Erythroblast (primary cell): ENCODE measurements at regions not wholly inside any gene's neighbourhood (a gene's known extent, or its start where the extent isn't known, plus 50 kb on each side); places are given as distances from the start of the nearest gene placed in this dataset.
"Not testable (repeated sequence)": the region's sequence is repeated elsewhere in the genome, so short reads cannot be mapped to it uniquely, and the experiment has no call there.

Source experiments
- DNase-seq, 2 experiments: peaks; one replicate each; lab custom pipeline; 2025; lab: John Stamatoyannopoulos, UW
- GATA1 ChIP-seq: IDR thresholded peaks from 2 replicates; pipeline ENCODE4 v1.6.1; 2011; ENCODE audit warnings: low read depth, mild to moderate bottlenecking, control low read depth, low read length, moderate library complexity
- POLR2A ChIP-seq: IDR thresholded peaks from 2 replicates; pipeline ENCODE4 v1.6.1; 2011; ENCODE audit warnings: mild to moderate bottlenecking, low read length

GRCh38 chr14:40685764-40686163, 920.9 kb upstream of the LRFN5 start:
- no peak for DNase-seq
- TF ChIP-seq GATA1 (no peak), POLR2A (no peak)

- no peak for TF ChIP-seq POLR2A
- TF ChIP-seq GATA1: no peak
Observed at GRCh38 chr14:40684328-40684727, 922.3 kb upstream of the LRFN5 start.

GRCh38 chr14:40682131-40682913, 924.4 kb upstream of the LRFN5 start:
- TF ChIP-seq GATA1: no peak
- no peak for TF ChIP-seq POLR2A
- DNase-seq: no peak

More at GRCh38 chr14:40684328-40684727, 922.3 kb upstream of the LRFN5 start:
- no peak for DNase-seq

GRCh38 chr14:40679256-40679655, 927.4 kb upstream of the LRFN5 start:
- no peak for TF ChIP-seq POLR2A
- no peak for TF ChIP-seq GATA1
- DNase-seq: no peak

- DNase-seq: not testable (repeated sequence)
Observed at GRCh38 chr14:40677206-40677605, 929.5 kb upstream of the LRFN5 start.

DNA sequence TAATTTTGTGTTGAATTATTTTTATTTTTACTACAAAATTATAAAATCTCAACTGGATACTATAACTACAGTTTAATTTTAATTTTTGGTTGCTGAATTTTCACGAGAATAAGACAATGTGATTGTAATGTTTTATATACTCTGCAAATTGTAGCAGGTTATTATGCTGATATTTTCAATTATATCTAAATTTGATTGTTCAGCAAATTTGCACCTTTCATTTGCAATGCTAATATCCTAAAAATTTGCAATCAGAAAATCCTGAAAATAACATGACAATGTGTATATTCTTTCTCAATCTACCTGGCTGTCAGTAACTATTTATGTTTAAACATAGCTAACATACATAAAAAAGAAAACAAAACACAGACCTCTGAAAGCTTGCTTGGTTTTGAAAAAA, 932.2 kb upstream of the LRFN5 start:
- no peak for DNase-seq
- TF ChIP-seq GATA1 (no peak), POLR2A (no peak)

GRCh38 chr14:40656311-40656710, 950.4 kb upstream of the LRFN5 start:
- DNase-seq: no peak
- TF ChIP-seq GATA1 (no peak), POLR2A (no peak)

GRCh38 chr14:40652089-40652691, 954.5 kb upstream of the LRFN5 start:
- TF ChIP-seq GATA1 (no peak), POLR2A (no peak)
- DNase-seq: no peak

- DNase-seq: no peak
- TF ChIP-seq GATA1 (no peak), POLR2A (no peak)
Observed at GRCh38 chr14:40630471-40630870, 976.2 kb upstream of the LRFN5 start.

DNA sequence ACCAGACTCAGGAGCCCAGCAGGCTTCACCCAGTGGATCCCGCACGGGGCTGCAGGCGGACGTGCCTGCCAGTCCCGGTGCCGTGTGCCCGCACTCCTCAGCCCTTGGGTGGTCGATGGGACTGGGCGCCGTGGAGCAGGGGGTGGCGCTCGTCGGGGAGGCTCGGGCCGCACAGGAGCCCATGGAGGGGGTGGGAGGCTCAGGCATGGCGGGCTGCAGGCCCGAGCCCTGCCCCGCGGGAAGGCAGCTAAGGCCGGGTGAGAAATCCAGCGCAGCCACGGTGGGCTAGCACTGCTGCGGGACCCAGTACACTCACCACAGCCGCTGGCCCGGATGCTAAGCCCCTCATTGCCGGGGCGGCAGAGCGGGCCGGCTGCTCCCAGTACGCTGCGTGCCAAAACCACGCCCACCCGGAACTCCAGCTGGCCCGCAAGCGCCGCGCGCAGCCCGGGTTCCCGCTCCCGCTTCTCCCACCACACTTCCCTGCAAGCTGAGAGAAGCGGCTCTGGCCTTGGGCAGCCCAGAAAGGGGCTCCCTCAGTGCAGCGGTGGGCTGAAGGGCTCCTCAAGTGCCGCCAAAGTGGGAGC, 977.0 kb upstream of the LRFN5 start:
- DNase-seq: not testable (repeated sequence)

- TF ChIP-seq POLR2A (no peak), GATA1 (no peak)
- DNase-seq: no peak
Observed at GRCh38 chr14:40629144-40629543, 977.5 kb upstream of the LRFN5 start.

DNA sequence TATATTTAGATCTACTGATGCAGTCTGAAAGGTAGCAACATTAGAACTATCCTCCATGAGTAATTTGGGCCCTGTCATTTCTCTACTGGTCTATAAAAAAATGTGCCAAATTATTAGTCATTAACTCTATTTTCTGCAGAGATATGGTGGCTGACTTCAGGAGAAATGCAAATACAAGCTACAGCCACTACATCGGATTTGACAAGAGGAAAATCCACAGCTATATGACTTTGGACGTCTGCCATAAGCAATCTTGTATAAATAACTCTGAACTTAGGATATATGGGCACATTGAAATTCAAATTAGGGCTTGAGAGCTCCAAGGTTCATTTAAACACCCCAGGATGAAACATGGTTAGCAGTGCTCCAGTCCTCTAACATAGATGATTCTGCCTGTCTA, 983.0 kb upstream of the LRFN5 start:
- DNase-seq: no peak
- TF ChIP-seq GATA1 (no peak), POLR2A (no peak)

DNA sequence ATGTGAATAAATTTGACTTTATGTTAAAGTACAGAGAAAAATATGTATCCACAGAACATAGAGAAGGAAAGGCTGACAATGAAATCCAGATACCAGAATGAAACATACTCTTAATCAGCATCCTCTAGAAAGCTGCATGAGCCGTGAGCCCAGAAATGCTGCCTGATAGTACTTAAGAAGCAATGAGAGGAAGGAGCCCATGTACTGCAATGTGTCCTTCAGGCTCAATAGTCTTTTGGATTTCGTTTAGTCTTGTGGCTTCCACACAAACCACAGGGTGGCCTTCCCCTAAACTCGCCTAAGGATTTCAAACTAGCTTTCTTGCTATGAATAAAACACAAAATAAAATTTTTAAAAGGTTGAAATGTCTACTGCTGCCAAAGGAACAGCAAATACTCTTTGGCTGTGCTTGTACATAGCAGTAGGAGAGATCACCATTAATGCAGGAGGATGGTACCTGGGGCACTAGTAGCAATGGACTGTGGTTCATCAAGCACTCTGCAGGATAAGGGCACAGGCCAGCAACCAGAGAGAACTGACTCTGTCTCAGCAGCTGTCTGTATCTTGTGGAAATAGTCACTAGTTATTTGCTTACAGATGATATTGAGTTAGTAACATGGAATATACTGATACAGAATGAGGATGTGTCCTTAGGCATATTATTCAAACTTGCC, 988.3 kb upstream of the LRFN5 start:
- no peak for DNase-seq
- TF ChIP-seq POLR2A (no peak), GATA1 (no peak)

DNA sequence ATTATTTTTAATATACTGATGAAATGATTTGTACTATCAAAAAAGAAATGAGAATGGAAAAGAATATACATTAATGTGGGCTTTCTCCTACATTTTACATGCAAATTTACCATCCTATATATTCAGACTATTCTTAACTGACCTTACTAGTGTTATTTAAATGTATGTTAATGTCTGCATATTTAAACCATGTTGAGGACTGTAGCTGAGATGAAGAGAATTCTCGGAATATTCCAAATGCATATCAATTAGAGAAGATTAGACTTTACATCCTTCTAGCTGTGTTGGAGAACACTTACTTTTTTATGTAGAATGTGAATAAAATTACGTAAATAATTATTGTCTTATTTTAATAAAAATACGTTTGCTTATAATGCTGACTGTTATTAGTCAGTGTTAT, 990.1 kb upstream of the LRFN5 start:
- no peak for TF ChIP-seq POLR2A
- TF ChIP-seq GATA1: no peak

DNA sequence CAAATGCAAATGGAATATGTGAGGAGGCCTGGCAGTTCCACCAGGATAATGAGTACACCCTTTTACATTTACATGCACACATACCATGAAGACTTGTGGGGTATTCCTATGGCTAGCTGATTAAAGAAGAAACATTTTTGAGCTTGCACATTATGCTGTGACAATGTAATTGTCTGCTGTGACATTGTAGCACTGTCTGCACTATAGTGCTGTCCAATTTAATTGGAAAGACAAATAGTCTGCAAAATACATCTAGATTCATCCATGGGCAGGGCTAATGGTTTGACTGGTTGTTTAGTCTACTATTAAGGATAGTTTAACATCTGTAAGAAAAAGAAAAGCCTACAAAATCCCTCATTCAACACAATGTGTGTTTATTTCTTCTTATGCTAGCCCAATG, 1005.6 kb upstream of the LRFN5 start:
- no peak for DNase-seq
- TF ChIP-seq GATA1: no peak
- TF ChIP-seq POLR2A: no peak

More for the DNA sequence above, 990.1 kb upstream of the LRFN5 start:
- no peak for DNase-seq
